ENCODE measurements at regions not wholly inside any gene's neighbourhood (a gene's known extent, or its start where the extent isn't known, plus 50 kb on each side); places are given as distances from the start of the nearest gene placed in this dataset.

DNA sequence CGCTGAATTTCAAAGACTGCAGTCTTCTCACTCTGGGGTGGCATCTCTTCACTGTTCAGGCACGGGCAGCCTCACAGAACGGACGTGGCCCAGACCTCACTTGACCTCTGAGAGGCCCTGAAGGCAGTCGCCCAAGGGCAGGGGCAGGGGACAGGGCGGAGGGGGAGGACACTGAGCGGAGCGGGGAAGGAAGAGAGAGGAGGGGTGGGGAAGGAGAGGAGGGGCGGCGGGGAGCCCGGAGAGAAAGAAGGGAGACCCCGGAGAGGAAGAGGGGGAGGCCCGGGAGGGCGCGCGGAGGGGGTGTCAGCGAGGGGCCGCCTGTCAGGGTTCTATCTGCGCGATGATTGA lies 58.7 kb upstream of the COMTD1 start:
- DNase-seq (ENCODE audit: low spot score), result no peak

DNA sequence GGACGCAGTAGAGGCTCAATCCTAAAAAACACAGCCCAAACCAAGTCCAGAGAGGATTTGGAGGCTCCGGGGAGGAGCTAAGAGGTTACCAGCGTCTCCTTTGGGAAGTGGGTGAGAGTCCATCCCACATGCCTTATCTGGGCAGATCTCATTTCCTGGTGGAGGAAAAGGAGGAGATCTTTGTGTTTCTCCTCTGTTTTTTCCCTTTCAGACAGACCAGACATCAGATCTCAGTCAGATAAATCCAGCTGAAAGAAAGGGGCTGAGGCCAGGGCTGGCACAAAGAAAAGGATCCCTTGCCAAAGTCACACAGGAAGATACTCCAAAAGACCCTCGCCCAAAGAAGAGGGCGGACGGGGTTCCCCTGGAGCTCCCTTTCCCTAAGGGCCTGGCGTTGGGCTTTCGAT lies 58.3 kb upstream of the COMTD1 start:
- DNase-seq (ENCODE audit: low spot score), result peak; percentile 71

DNA sequence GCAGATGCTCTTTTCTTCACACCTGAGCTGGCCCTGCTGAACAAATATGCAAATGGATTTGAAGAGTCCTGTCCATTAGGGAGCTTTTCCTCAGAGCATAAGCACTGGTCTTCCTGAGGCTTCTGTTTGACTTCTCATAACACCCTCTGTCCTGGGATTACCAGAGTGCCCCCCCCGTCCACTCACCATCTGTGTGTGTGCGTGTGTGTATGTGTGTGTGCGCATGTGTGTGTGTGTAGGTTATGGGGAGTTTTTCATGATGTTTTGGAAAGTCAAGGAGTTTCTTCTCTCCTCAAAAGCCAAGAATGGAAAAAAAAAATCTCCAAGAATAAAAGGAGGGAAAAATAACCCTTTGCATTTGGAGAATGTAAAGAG lies 57.7 kb upstream of the COMTD1 start:
- DNase-seq (ENCODE audit: low spot score), result no peak

DNA sequence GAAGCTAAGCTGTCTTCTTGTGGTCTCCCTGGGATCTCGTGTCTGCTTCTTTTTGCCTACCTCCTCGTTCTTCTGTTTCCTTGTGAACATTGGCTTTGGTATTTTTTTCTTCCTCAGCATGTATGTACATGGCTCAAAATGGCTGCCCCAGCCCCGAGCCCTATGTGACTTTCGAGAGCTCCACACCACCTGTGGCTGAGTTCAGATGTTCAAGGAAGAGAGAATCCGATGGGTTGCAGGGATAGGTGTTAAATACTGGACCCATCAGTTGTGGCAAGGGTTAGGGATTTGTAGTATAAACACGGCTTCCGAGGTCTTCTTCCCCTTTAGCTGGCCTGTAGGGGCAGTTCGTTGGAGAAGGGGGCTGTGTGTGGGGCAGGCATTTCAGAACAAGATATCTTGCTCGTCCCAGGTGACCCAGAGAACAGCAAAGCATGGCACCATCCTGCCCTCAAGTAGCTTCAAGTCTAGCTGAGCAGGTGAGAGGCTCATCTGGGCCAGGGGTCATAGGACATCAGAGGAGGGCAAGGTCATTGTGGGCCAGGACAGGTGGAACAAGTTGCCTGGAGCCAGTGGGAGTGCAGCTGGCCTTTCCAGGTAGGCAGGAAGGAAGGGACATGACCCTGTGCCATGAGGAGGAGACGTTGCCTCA lies 57.2 kb upstream of the COMTD1 start:
- no peak for DNase-seq (ENCODE audit: low spot score)

DNA sequence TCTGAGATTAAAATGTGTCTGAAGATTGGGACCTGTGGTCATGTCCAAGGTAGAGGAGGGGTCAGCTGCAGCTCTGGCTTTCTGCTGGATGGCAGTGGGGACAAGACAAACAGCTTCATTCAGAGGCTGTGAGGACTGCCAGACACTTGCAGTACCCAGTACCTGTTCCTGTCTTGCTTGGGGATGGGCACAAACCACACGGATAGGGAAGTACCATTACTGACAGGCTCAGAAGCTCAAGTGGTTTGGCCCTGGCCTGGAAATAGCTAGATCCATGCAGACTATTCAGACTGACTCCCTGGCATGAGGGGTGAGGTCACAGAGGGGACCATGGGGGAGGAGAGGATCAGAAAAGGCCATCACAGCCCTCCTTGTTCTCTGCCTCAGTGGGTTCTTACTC lies 56.0 kb upstream of the COMTD1 start:
- DNase-seq (ENCODE audit: low spot score), result no peak

DNA sequence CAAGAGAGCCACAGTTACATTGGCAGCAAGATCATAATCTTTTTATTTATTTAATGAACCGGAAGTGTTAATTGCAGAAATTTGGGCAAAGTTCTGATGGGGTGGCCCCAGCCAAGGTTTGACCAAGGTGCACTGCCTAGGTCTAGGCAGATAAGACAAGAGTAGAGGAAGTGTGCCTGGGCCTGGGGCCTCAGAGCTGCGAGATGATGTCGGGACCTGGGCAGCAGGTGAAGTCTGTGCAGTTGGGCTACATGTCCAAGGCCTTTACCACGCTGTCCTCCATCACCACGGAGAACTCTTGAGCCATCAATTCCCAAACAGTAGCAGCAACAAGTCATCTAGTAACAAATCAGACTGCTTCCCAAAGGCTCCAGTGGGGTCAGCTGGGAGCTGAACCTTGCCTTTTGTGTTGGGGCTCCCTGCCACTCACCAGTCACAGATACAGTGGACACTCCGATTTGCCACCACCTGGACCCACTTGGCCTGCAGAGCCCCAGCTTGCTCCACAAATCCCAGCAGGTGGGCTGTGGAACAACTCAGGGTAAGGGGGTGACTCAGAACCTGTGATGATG lies 52.5 kb upstream of the COMTD1 start:
- no peak for DNase-seq (ENCODE audit: low spot score)

DNA sequence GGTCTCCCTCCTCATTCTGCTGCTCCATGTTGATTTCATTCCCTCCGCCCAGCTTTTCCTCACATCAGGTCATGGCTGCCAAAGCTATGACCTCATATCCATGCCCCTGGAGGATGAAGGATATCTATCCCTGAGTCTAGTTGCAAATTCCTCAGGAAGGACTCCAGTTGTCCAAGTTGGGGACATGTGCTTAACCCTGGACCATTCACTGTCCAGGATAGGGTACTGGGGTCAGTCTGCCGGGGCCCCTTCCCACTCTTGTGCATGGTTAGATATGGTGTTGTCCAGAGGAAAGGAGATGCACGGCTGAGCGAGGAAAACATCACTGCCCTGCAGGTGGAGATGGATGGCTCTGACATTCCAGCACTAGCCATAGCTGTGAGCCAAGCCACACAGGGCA lies 51.9 kb upstream of the COMTD1 start:
- DNase-seq (ENCODE audit: low spot score), result no peak

DNA sequence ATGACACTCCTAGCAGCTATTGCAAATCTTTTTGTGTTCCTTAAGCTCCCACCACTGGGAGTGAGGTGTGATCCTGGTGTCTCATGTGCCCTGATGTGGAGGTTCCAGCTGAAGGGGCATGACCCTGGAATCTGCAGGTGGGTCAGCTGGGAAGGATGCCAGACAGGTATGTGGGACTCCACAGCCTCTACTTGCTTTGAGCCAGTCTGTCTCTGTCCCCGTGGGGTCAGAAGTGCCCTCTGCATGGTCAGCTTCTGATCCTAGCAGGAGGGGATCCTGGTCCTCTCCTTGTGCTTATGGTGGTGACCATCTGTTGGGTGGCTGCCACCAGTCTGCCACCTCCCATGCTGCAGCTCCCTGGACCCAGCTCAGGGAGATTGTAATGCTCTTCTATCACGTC lies 51.1 kb upstream of the COMTD1 start:
- DNase-seq (ENCODE audit: low spot score), result no peak
